Testis (tissue), 2 donors: ENCODE measurements at regions not wholly inside any gene's neighbourhood (a gene's known extent, or its start where the extent isn't known, plus 50 kb on each side); places are given as distances from the start of the nearest gene placed in this dataset.

ENCODE experiments used
- DNase-seq: peaks from one replicate; pipeline ENCODE4 v3.0.0-alpha.2; 2019
- H3K27ac ChIP-seq, 2 donors: fragments of 200-600 bp; sonication (generic); one replicate each; pipeline ENCODE4 v1.5.1; 2019
- H3K27me3 ChIP-seq: fragments of 200-600 bp; sonication (generic); one replicate; pipeline ENCODE4 v1.5.1; 2019
- H3K36me3 ChIP-seq: fragments of 200-600 bp; sonication (generic); one replicate; pipeline ENCODE4 v1.5.1; 2017; ENCODE audit warnings: low read depth; ENCODE audit errors: missing control alignments
- H3K4me1 ChIP-seq: fragments of 200-600 bp; sonication (generic); one replicate; pipeline ENCODE4 v1.5.1; 2019
- H3K4me3 ChIP-seq, 2 donors: fragments of 200-600 bp; sonication (generic); one replicate each; pipeline ENCODE4 v1.5.1; 2017 to 2019
- H3K9me3 ChIP-seq: fragments of 200-600 bp; sonication (generic); one replicate; pipeline ENCODE4 v1.5.1; 2017
- POLR2A ChIP-seq: fragments of 450-650 bp; IDR thresholded peaks from one replicate; pipeline ENCODE4 v1.6.1; 2017; ENCODE audit warnings: antibody characterized with exemption, mild to moderate bottlenecking, moderate library complexity
- WGBS, 2 donors: methylation state at CpG; one replicate each; pipeline ENCODE4 v1.1.5; 2018; 5-methylcytosine and 5-hydroxymethylcytosine counted together
- intact Hi-C: fragments of 100-400 bp; cut with DNase I; formaldehyde crosslinking; loops from one replicate; pipeline ENCODE4 v1.15.1; 2023; ENCODE audit warnings: low total_unique reads
- TF ChIP-seq, protein P1 (sequence below), 3 experiments: fragments of 450-650 bp in 2 of 3; fragments of 200-600 bp in 1 of 3; sonication (generic) in 1 of 3; IDR thresholded peaks; one replicate each; pipeline ENCODE4 v1.5.1; 2016 to 2019; ENCODE audit warnings: antibody characterized with exemption in 3 of 3, mild to moderate bottlenecking in 2 of 3, moderate library complexity in 1 of 3

DNA sequence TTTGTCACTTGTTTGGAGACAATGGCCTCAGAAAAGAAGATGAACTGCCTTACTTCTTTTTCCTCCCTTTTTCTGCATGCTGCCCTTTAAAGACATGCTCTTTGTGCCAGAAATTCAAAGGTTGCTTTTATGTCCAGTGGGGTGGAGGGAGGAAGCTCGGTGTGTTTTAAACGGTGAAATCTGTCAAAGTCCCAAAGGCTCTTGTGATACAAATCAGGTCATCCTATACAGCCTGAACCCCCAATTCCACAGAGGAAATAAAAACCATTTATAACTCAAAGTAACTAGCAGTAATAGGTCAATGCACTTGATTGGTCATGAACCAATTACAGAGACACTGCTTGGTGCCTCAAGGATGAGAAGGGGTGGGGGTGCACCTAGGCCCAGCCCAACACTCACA lies 339.3 kb upstream of the F9 start:
- Histone ChIP-seq H3K9me3 (no peaks in the 10 kb centered on the region), H3K27me3 (no peaks in the 10 kb centered on the region), H3K4me1 (no peaks in the 10 kb centered on the region), H3K27ac (no peak overlapping the region), H3K4me3 (no peak overlapping the region), H3K36me3 (no peaks in the 10 kb centered on the region)
- intact Hi-C loops, result no loop called here
- TF ChIP-seq, protein P1, sequence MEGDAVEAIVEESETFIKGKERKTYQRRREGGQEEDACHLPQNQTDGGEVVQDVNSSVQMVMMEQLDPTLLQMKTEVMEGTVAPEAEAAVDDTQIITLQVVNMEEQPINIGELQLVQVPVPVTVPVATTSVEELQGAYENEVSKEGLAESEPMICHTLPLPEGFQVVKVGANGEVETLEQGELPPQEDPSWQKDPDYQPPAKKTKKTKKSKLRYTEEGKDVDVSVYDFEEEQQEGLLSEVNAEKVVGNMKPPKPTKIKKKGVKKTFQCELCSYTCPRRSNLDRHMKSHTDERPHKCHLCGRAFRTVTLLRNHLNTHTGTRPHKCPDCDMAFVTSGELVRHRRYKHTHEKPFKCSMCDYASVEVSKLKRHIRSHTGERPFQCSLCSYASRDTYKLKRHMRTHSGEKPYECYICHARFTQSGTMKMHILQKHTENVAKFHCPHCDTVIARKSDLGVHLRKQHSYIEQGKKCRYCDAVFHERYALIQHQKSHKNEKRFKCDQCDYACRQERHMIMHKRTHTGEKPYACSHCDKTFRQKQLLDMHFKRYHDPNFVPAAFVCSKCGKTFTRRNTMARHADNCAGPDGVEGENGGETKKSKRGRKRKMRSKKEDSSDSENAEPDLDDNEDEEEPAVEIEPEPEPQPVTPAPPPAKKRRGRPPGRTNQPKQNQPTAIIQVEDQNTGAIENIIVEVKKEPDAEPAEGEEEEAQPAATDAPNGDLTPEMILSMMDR (IDR thresholded peaks at IDR 0.05), result no peak
- TF ChIP-seq POLR2A, result no peak
- DNase-seq, result no peak
- WGBS, 2 donors, result 32 to 64% methylated on average over 2 of the region's 2 CpGs

DNA sequence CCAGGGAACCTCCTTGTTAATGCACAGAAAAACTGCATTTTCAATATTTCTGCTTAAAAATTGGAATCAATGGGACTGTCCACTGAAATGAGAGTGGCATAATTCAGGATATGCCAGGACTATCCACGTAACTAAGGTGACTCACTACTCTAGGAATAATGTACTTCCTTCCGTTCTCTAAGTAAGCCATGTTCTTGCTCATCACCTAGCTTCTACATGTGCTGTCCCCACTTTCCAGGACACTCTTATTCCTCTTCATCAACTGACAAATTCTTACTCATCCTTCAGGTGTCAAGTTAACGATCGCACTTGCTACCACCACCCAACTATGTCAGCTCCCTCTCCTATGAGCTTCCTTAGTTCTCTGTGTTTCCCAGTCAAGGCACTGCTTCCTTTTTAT lies 342.8 kb upstream of the F9 start:
- Histone ChIP-seq H3K4me1 (no peaks in the 10 kb centered on the region), H3K4me3 (no peak overlapping the region), H3K27ac (no peak overlapping the region), H3K36me3 (no peaks in the 10 kb centered on the region), H3K9me3 (no peaks in the 10 kb centered on the region), H3K27me3 (no peaks in the 10 kb centered on the region)
- intact Hi-C loops, result no loop called here
- TF ChIP-seq POLR2A, result no peak
- TF ChIP-seq, protein P1 (IDR thresholded peaks at IDR 0.05), result no peak
- DNase-seq, result no peak
- WGBS, 2 donors, result 97 to 100% methylated on average over 3 to 4 of the region's 4 CpGs

DNA sequence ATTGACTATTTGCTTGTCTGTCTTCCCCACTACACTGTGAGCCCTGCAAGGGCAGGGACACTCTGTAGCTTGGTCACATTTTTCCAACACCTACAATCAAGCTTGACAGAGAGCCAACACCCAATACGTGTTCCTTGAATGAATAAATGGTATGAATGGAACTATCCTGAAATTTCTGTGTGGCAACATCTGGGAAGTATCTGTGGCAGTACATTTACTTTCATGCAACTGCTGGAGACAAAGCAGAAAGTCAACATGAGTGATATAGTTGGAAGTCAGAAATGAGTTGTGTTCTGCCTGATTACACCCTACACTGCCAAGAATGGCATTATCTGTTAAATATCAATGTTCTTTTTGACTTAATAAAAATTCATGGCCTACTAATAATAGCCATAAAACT lies 343.5 kb upstream of the F9 start:
- H3K36me3 ChIP-seq, result no peaks in the 10 kb centered on the region
- no peak overlapping the region for H3K27ac ChIP-seq
- no peak for TF ChIP-seq POLR2A
- TF ChIP-seq, protein P1 (IDR thresholded peaks at IDR 0.05), result no peak
- 50 to 54% methylated on average over 1 of the region's 1 CpG for WGBS, 2 donors
- H3K27me3 ChIP-seq, result no peaks in the 10 kb centered on the region
- no peaks in the 10 kb centered on the region for H3K4me1 ChIP-seq
- intact Hi-C loops, result no loop called here
- H3K9me3 ChIP-seq, result no peaks in the 10 kb centered on the region
- no peak overlapping the region for H3K4me3 ChIP-seq
- no peak for DNase-seq

DNA sequence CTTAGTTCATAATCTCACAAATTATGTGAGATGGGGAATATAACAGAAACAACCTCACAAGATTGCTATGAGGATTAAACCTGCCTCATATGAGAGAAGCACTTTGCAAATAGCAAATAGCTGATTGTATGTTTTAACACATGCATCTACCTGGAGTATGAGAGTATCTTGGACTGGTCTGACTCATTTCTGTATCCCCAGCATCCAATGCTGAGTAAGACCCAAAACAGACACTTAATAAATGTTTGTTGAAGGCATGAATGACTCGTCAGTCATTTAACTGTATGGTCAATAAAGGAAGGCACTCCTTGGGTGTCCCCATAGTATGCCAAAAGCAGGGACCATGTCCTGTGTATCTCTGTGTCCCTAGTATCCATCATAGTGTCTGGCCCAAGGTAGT lies 350.9 kb upstream of the F9 start:
- Histone ChIP-seq H3K27me3 (no peaks in the 10 kb centered on the region), H3K4me3 (no peak overlapping the region), H3K36me3 (no peaks in the 10 kb centered on the region), H3K27ac (no peak overlapping the region), H3K9me3 (no peaks in the 10 kb centered on the region), H3K4me1 (no peaks in the 10 kb centered on the region)
- intact Hi-C loops, result no loop called here
- DNase-seq, result no peak
- TF ChIP-seq POLR2A, result no peak
- TF ChIP-seq, protein P1 (IDR thresholded peaks at IDR 0.05), result no peak
- 93 to 100% methylated on average over 1 of the region's 1 CpG for WGBS, 2 donors

DNA sequence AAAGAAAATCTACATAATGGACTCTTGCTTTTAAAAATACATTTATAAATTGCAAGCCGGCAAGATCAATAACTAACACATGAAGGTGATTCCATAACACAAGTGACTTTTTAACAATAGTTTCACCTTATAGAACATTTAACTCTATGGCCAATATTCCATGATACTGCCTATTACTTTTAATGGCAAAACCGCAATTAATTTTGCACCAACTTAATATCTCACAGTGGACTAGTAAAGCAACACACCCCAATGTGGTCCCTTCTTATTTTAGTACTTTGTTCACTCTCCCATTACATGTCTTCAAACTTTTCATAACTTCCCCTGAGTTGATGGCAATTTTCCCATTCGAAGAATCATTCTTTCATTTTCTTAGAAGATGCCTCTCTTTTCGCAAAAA lies 351.6 kb upstream of the F9 start:
- no peak for DNase-seq

More for the DNA sequence above, 351.6 kb upstream of the F9 start:
- Histone ChIP-seq H3K9me3 (no peaks in the 10 kb centered on the region), H3K4me1 (no peaks in the 10 kb centered on the region), H3K27ac (no peak overlapping the region), H3K36me3 (no peaks in the 10 kb centered on the region), H3K4me3 (no peak overlapping the region), H3K27me3 (no peaks in the 10 kb centered on the region)
- no peak for TF ChIP-seq POLR2A
- TF ChIP-seq, protein P1 (IDR thresholded peaks at IDR 0.05), result no peak
- WGBS, 2 donors, result 89 to 94% methylated on average over 4 of the region's 4 CpGs
- intact Hi-C loops, result no loop called here
